ENCODE measurements at regions not wholly inside any gene's neighbourhood (a gene's known extent, or its start where the extent isn't known, plus 50 kb on each side); places are given as distances from the start of the nearest gene placed in this dataset.

- TF ChIP-seq, protein P1, sequence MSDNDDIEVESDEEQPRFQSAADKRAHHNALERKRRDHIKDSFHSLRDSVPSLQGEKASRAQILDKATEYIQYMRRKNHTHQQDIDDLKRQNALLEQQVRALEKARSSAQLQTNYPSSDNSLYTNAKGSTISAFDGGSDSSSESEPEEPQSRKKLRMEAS (CRISPR knock-in tag; IDR thresholded peaks at IDR 0.05), result no peak
- TF ChIP-seq PREB (CRISPR knock-in tag; IDR thresholded peaks at IDR 0.05; ENCODE audit: borderline replicate concordance) (no peak), JUN (CRISPR knock-in tag; IDR thresholded peaks at IDR 0.05) (no peak), CTCF (IDR thresholded peaks at IDR 0.05) (no peak)
These were observed 181.8 kb downstream of the TBXT start for GRCh38 chr6:165985806-165986299.
